Activated CD8-positive, alpha-beta memory T cell treated with anti-CD3 and anti-CD28 coated beads for 24 hours (primary cell): ENCODE measurements at regions not wholly inside any gene's neighbourhood (a gene's known extent, or its start where the extent isn't known, plus 50 kb on each side); places are given as distances from the start of the nearest gene placed in this dataset.

Experiments
- DNase-seq: peaks from one replicate; pipeline ENCODE4 v3.0.0-alpha.2; 2020

GRCh38 chr9:80569236-80569635, 997.5 kb downstream of the TLE4 start:
- DNase-seq, result no peak

- DNase-seq, result no peak
Measured at GRCh38 chr9:80561526-80561925, 989.8 kb downstream of the TLE4 start.

GRCh38 chr9:80560976-80561375, 989.2 kb downstream of the TLE4 start:
- DNase-seq, result no peak

- DNase-seq, result no peak
Measured at GRCh38 chr9:80557256-80557655, 985.5 kb downstream of the TLE4 start.

GRCh38 chr9:80556631-80557030, 984.9 kb downstream of the TLE4 start:
- no peak for DNase-seq

- no peak for DNase-seq
Measured at GRCh38 chr9:80555782-80556325, 984.1 kb downstream of the TLE4 start.

GRCh38 chr9:80554856-80555255, 983.1 kb downstream of the TLE4 start:
- DNase-seq, result no peak

- no peak for DNase-seq
Measured at GRCh38 chr9:80554301-80554700, 982.5 kb downstream of the TLE4 start.

- no peak for DNase-seq
Measured at GRCh38 chr9:80552931-80553330, 981.2 kb downstream of the TLE4 start.

GRCh38 chr9:80550181-80550580, 978.4 kb downstream of the TLE4 start:
- DNase-seq, result no peak

GRCh38 chr9:80547613-80548012, 975.8 kb downstream of the TLE4 start:
- DNase-seq, result no peak

GRCh38 chr9:80540387-80540786, 968.6 kb downstream of the TLE4 start:
- no peak for DNase-seq

- no peak for DNase-seq
Measured at GRCh38 chr9:80538976-80539375, 967.2 kb downstream of the TLE4 start.

- no peak for DNase-seq
Measured at GRCh38 chr9:80522465-80522864, 950.7 kb downstream of the TLE4 start.

- no peak for DNase-seq
Measured at GRCh38 chr9:80521151-80521550, 949.4 kb downstream of the TLE4 start.

- DNase-seq, result no peak
Measured at GRCh38 chr9:80520231-80520630, 948.5 kb downstream of the TLE4 start.

- no peak for DNase-seq
Measured at GRCh38 chr9:80518441-80518840, 946.7 kb downstream of the TLE4 start.

GRCh38 chr9:80516679-80517078, 944.9 kb downstream of the TLE4 start:
- no peak for DNase-seq

GRCh38 chr9:80509358-80509757, 937.6 kb downstream of the TLE4 start:
- DNase-seq, result no peak

- no peak for DNase-seq
Measured at GRCh38 chr9:80507611-80508010, 935.8 kb downstream of the TLE4 start.

GRCh38 chr9:80504601-80505230, 933.0 kb downstream of the TLE4 start:
- DNase-seq, result no peak

GRCh38 chr9:80503671-80504281, 932.0 kb downstream of the TLE4 start:
- no peak for DNase-seq

- no peak for DNase-seq
Measured at GRCh38 chr9:80502306-80502705, 930.5 kb downstream of the TLE4 start.

- DNase-seq, result no peak
Measured at GRCh38 chr9:80501635-80502034, 929.9 kb downstream of the TLE4 start.

- DNase-seq, result no peak
Measured at GRCh38 chr9:80500300-80500699, 928.5 kb downstream of the TLE4 start.
